Activated CD8-positive, alpha-beta T cell treated with anti-CD3 and anti-CD28 coated beads for 36 hours (primary cell): ENCODE measurements at regions not wholly inside any gene's neighbourhood (a gene's known extent, or its start where the extent isn't known, plus 50 kb on each side); places are given as distances from the start of the nearest gene placed in this dataset.

Experiments used
- ATAC-seq: fragments of 200-7000 bp; cut with Tn5 transposase; one replicate; pipeline ENCODE4 v1.10.0; 2021; ENCODE audit warnings: mild to moderate bottlenecking, moderate library complexity
- CTCF ChIA-PET: fragments of 350-600 bp; sonication (Branson Sonifier 250); formaldehyde crosslinking; loops from one replicate; lab custom pipeline; 2021; ENCODE audit warnings: antibody characterized with exemption; lab: Charles Lee
- POLR2A ChIA-PET: fragments of 350-600 bp; sonication (Branson Sonifier 250); formaldehyde crosslinking; loops from one replicate; lab custom pipeline; 2021; ENCODE audit warnings: antibody characterized with exemption; lab: Charles Lee
- DNase-seq: peaks from one replicate; pipeline ENCODE4 v3.0.0-alpha.2; 2020
- H3K27ac Mint-ChIP-seq: one replicate; pipeline ENCODE4 v1.8.0; 2021; ENCODE audit warnings: mild to moderate bottlenecking, mixed read lengths
- H3K27me3 Mint-ChIP-seq: one replicate; pipeline ENCODE4 v1.8.0; 2021; ENCODE audit warnings: mixed read lengths
- H3K36me3 Mint-ChIP-seq: one replicate; pipeline ENCODE4 v1.8.0; 2021; ENCODE audit warnings: low read depth, mixed read lengths
- H3K4me1 Mint-ChIP-seq: one replicate; pipeline ENCODE4 v1.8.0; 2021; ENCODE audit warnings: low read depth, mixed read lengths
- H3K4me3 Mint-ChIP-seq: one replicate; pipeline ENCODE4 v1.8.0; 2021; ENCODE audit warnings: mild to moderate bottlenecking, moderate library complexity, mixed read lengths
- H3K9me3 Mint-ChIP-seq: one replicate; pipeline ENCODE4 v1.8.0; 2021; ENCODE audit warnings: mixed read lengths
- CTCF ChIP-seq: fragments of 200-600 bp; IDR thresholded peaks from one replicate; pipeline ENCODE4 v1.8.0; 2022; ENCODE audit warnings: antibody characterized with exemption, mild to moderate bottlenecking
- intact Hi-C: fragments of 100-400 bp; cut with micrococcal nuclease; formaldehyde crosslinking; loops from one replicate; pipeline ENCODE4 v1.10.0; 2022

GRCh38 chr11:92329137-92329536 lies 104.5 kb downstream of the FAT3 start:
- no peaks in the 10 kb centered on the region for H3K36me3 Mint-ChIP-seq
- intact Hi-C loops, result no loop called here
- peaks cover 1% of the 10 kb centered on the region for H3K27me3 Mint-ChIP-seq
- ChIA-PET POLR2A (no interaction called here), CTCF (no interaction called here)
- no peaks in the 10 kb centered on the region for H3K9me3 Mint-ChIP-seq
- ATAC-seq, result no peak
- no peak overlapping the region for H3K27ac Mint-ChIP-seq
- DNase-seq, result no peak
- no peak for TF ChIP-seq CTCF
- H3K4me3 Mint-ChIP-seq, result no peak overlapping the region
- no peaks in the 10 kb centered on the region for H3K4me1 Mint-ChIP-seq

GRCh38 chr11:92329646-92330045 lies 105.0 kb downstream of the FAT3 start:
- intact Hi-C loops, result no loop called here
- H3K27me3 Mint-ChIP-seq, result peaks cover 1% of the 10 kb centered on the region
- no peaks in the 10 kb centered on the region for H3K36me3 Mint-ChIP-seq
- H3K27ac Mint-ChIP-seq, result no peak overlapping the region
- TF ChIP-seq CTCF, result no peak
- H3K4me3 Mint-ChIP-seq, result no peak overlapping the region
- POLR2A ChIA-PET, result no interaction called here
- no peaks in the 10 kb centered on the region for H3K4me1 Mint-ChIP-seq
- no peaks in the 10 kb centered on the region for H3K9me3 Mint-ChIP-seq
- ATAC-seq (no peak), DNase-seq (no peak)
- CTCF ChIA-PET, result no interaction called here

- no peak overlapping the region for H3K27ac Mint-ChIP-seq
- intact Hi-C loops, result no loop called here
- DNase-seq (no peak), ATAC-seq (no peak)
- CTCF ChIA-PET, result no interaction called here
- no peaks in the 10 kb centered on the region for H3K9me3 Mint-ChIP-seq
- TF ChIP-seq CTCF, result no peak
- H3K4me3 Mint-ChIP-seq, result no peak overlapping the region
- peaks cover 1% of the 10 kb centered on the region for H3K27me3 Mint-ChIP-seq
- POLR2A ChIA-PET, result no interaction called here
- no peaks in the 10 kb centered on the region for H3K36me3 Mint-ChIP-seq
- no peaks in the 10 kb centered on the region for H3K4me1 Mint-ChIP-seq
These were observed 105.5 kb downstream of the FAT3 start for GRCh38 chr11:92330114-92330513.

- ATAC-seq (no peak), DNase-seq (no peak)
- H3K9me3 Mint-ChIP-seq, result no peaks in the 10 kb centered on the region
- no peak for TF ChIP-seq CTCF
- no peaks in the 10 kb centered on the region for H3K4me1 Mint-ChIP-seq
- ChIA-PET POLR2A (no interaction called here), CTCF (no interaction called here)
- H3K27me3 Mint-ChIP-seq, result peaks cover 1% of the 10 kb centered on the region
- H3K4me3 Mint-ChIP-seq, result no peak overlapping the region
- H3K36me3 Mint-ChIP-seq, result no peaks in the 10 kb centered on the region
- H3K27ac Mint-ChIP-seq, result no peak overlapping the region
- intact Hi-C loops, result no loop called here
These were observed 108.4 kb downstream of the FAT3 start for GRCh38 chr11:92332986-92333385.

GRCh38 chr11:92340839-92341238 lies 116.2 kb downstream of the FAT3 start:
- ChIA-PET POLR2A (interaction anchor here (0.6 kb wide), 1 partner anchor 11 kb away, joined by 3 read pairs; no protein-coding TSS in a partner anchor), CTCF (interaction anchor here (1.3 kb wide), 1 partner anchor 36 kb away, joined by 3 read pairs; no protein-coding TSS in a partner anchor)
- Mint-ChIP-seq H3K27me3 (no peaks in the 10 kb centered on the region), H3K4me1 (no peaks in the 10 kb centered on the region), H3K4me3 (no peak overlapping the region), H3K36me3 (no peaks in the 10 kb centered on the region), H3K9me3 (no peaks in the 10 kb centered on the region), H3K27ac (no peak overlapping the region)
- no peak for TF ChIP-seq CTCF
- DNase-seq (peak; percentile 7), ATAC-seq (no peak)
- intact Hi-C loops, result no loop called here
